HCT116 (cell line): ENCODE measurements at regions not wholly inside any gene's neighbourhood (a gene's known extent, or its start where the extent isn't known, plus 50 kb on each side); places are given as distances from the start of the nearest gene placed in this dataset.
"Not testable (repeated sequence)": the region's sequence is repeated elsewhere in the genome, so short reads cannot be mapped to it uniquely, and the experiment has no call there.

Experiments used
- ATAC-seq: fragments of 200-7000 bp; cut with Tn5 transposase; 2 replicates; pipeline ENCODE4 v1.9.1; 2020; ENCODE audit warnings: mild to moderate bottlenecking, moderate library complexity
- BruUV-seq: library from RNA; stranded (reverse); fragments of 400-500 nt; replicated peaks from 2 replicates; lab custom pipeline; 2021; lab: Mats Ljungman, UMichigan
- CTCF ChIA-PET: fragments of 300-600 bp; sonication (Branson Sonifier 250); formaldehyde crosslinking; loops from one replicate; lab custom pipeline; 2021; ENCODE audit warnings: antibody characterized with exemption; lab: Charles Lee
- POLR2A ChIA-PET: fragments of 300-600, 350-600 bp; sonication (Branson Sonifier 250); formaldehyde crosslinking; loops from one replicate; lab custom pipeline; 2021; ENCODE audit warnings: antibody characterized with exemption; lab: Charles Lee
- RAD21 ChIA-PET, 2 experiments: fragments of 300-600 bp; sonication (Branson Sonifier 250); formaldehyde crosslinking; loops; one replicate each; lab custom pipeline; 2023; ENCODE audit warnings: low total read pairs in 2 of 2; ENCODE audit not compliant: uncharacterized antibody in 2 of 2, unreplicated experiment in 2 of 2, low non-redundant PET in 1 of 2; lab: Charles Lee
- DNase-seq: peaks from one replicate; pipeline ENCODE4 v3.0.0-alpha.2; 2010; ENCODE audit warnings: low read depth, low spot score
- H2AFZ ChIP-seq: fragments of 200-600 bp; shearing (Covaris generic), sonication (generic); 2 replicates; pipeline ENCODE4 v1.6.1; 2017; ENCODE audit warnings: low read depth, mixed run types, mixed read lengths, antibody characterized with exemption, low read length; ENCODE audit not compliant: poor library complexity, severe bottlenecking
- H3K27ac ChIP-seq: 2 replicates; pipeline ENCODE4 v1.5.1; 2012; ENCODE audit warnings: low read depth, low read length
- H3K27me3 ChIP-seq: fragments of 200-600 bp; sonication (generic); 2 replicates; pipeline ENCODE4 v1.6.1; 2016; ENCODE audit warnings: mixed run types, low read length, mixed read lengths; ENCODE audit not compliant: insufficient read depth
- H3K36me3 ChIP-seq, 2 experiments: fragments of 200-500 bp in 1 of 2; fragments of 200-600 bp in 1 of 2; sonication (Bioruptor generic) in 1 of 2; sonication (generic) in 1 of 2; 2 replicates each; pipeline versions ENCODE4 v1.5.1 to v1.6.1; 2014 to 2016; ENCODE audit warnings: low read length in 2 of 2, inconsistent platforms in 1 of 2, mixed read lengths in 1 of 2, mixed run types in 1 of 2; ENCODE audit not compliant: insufficient read depth in 2 of 2, control insufficient read depth in 1 of 2
- H3K4me1 ChIP-seq, 2 experiments: fragments of 200-600 bp in 1 of 2; sonication (generic) in 1 of 2; 2 replicates each; pipeline versions ENCODE4 v1.5.1 to v1.6.1; 2012 to 2017; ENCODE audit warnings: low read length in 2 of 2, inconsistent platforms in 1 of 2, mild to moderate bottlenecking in 1 of 2, mixed read lengths in 1 of 2, mixed run types in 1 of 2, moderate library complexity in 1 of 2; ENCODE audit not compliant: insufficient read depth in 2 of 2, control insufficient read depth in 1 of 2
- H3K4me2 ChIP-seq: fragments of 200-600 bp; sonication (generic); 2 replicates; pipeline ENCODE4 v1.6.1; 2017; ENCODE audit warnings: mixed run types, low read length, mixed read lengths
- H3K4me3 ChIP-seq, 2 experiments: fragments of 200-600 bp in 1 of 2; sonication (generic) in 1 of 2; replicated peaks in 1 of 2; 2 replicates each; pipeline ENCODE4 v1.5.1; 2011 to 2016; ENCODE audit warnings: low read length in 2 of 2, control low read depth in 1 of 2, low read depth in 1 of 2, mild to moderate bottlenecking in 1 of 2, mixed read lengths in 1 of 2, mixed run types in 1 of 2
- H3K79me2 ChIP-seq: fragments of 200-600 bp; sonication (generic); 2 replicates; pipeline ENCODE4 v1.6.1; 2017; ENCODE audit warnings: mild to moderate bottlenecking, mixed run types, low read length, moderate library complexity, mixed read lengths; ENCODE audit not compliant: insufficient read depth
- H3K9ac ChIP-seq: fragments of 200-600 bp; sonication (generic); 2 replicates; pipeline ENCODE4 v1.6.1; 2016; ENCODE audit warnings: low read length, mixed read lengths
- H3K9me2 ChIP-seq: fragments of 200-600 bp; sonication (generic), shearing (Covaris generic); 2 replicates; pipeline ENCODE4 v1.6.1; 2017; ENCODE audit warnings: mixed run types, mild to moderate bottlenecking, moderate library complexity; ENCODE audit not compliant: insufficient read depth
- H3K9me3 ChIP-seq, 2 experiments: fragments of 200-500 bp in 1 of 2; fragments of 200-600 bp in 1 of 2; sonication (Bioruptor generic) in 1 of 2; sonication (generic) in 1 of 2; 2 replicates each; pipeline ENCODE4 v1.6.1; 2014 to 2017; ENCODE audit warnings: low read length in 2 of 2, mixed read lengths in 2 of 2, inconsistent platforms in 1 of 2, low read depth in 1 of 2, mild to moderate bottlenecking in 1 of 2, mixed run types in 1 of 2, moderate library complexity in 1 of 2; ENCODE audit not compliant: control insufficient read depth in 1 of 2, insufficient read depth in 1 of 2
- H4K20me1 ChIP-seq: fragments of 200-600 bp; sonication (generic), shearing (Covaris generic); 2 replicates; pipeline ENCODE4 v1.6.1; 2017; ENCODE audit warnings: mixed run types, mild to moderate bottlenecking, moderate library complexity; ENCODE audit not compliant: insufficient read depth
- CEBPB ChIP-seq: IDR thresholded peaks from 2 replicates; pipeline ENCODE4 v1.6.1; 2012; ENCODE audit warnings: low read depth
- RAD21 ChIP-seq: IDR thresholded peaks from 2 replicates; pipeline ENCODE4 v1.6.1; 2012; ENCODE audit warnings: low read depth, mild to moderate bottlenecking
- SIN3A ChIP-seq: IDR thresholded peaks from 2 replicates; pipeline ENCODE4 v1.6.1; 2012; ENCODE audit warnings: low read depth
- SRF ChIP-seq: IDR thresholded peaks from 2 replicates; pipeline ENCODE4 v1.6.1; 2012; ENCODE audit warnings: low read depth
- intact Hi-C: fragments of 100-400 bp; cut with micrococcal nuclease; formaldehyde crosslinking; loops from 2 replicates; pipeline ENCODE4 v1.10.0; 2022
- TF ChIP-seq, protein P1 (sequence below): IDR thresholded peaks from 2 replicates; pipeline ENCODE4 v1.6.1; 2011; ENCODE audit warnings: mild to moderate bottlenecking, low read length, moderate library complexity; ENCODE audit not compliant: insufficient replicate concordance; ENCODE audit errors: extremely low read depth

DNA sequence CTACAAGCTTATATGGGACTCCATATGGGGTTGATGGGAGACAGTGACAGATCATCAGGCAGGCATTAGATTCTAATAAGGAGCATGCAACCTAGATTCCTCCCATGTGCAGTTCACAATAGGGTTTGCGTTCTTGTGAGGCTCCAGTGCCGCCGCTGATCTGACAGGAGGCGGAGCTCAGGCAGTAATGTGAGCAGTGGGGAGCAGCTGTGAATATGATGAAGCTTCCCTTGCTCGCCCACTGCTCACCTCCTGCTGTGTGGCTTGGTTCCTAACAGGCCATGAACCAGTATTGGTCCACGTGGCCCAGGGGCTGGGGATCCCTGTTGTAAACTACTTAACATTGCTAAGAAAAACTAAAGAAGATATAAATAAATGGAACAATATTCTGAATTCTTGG, 378.4 kb downstream of the KCNRG start:
- no peak overlapping the region for H3K9ac ChIP-seq
- H4K20me1 ChIP-seq: no peaks in the 10 kb centered on the region
- H2AFZ ChIP-seq: no peak overlapping the region
- ChIA-PET POLR2A (no interaction called here), RAD21 (no interaction called here), CTCF (no interaction called here)
- no peaks in the 10 kb centered on the region for H3K27me3 ChIP-seq
- no peaks in the 10 kb centered on the region for H3K79me2 ChIP-seq
- no peaks in the 10 kb centered on the region for H3K36me3 ChIP-seq
- no peak overlapping the region for H3K27ac ChIP-seq
- BruUV-seq: no TSS peak
- no peaks in the 10 kb centered on the region for H3K9me3 ChIP-seq
- no peak for ATAC-seq
- TF ChIP-seq CEBPB (no peak), RAD21 (no peak), SRF (no peak)
- TF ChIP-seq, protein P1, sequence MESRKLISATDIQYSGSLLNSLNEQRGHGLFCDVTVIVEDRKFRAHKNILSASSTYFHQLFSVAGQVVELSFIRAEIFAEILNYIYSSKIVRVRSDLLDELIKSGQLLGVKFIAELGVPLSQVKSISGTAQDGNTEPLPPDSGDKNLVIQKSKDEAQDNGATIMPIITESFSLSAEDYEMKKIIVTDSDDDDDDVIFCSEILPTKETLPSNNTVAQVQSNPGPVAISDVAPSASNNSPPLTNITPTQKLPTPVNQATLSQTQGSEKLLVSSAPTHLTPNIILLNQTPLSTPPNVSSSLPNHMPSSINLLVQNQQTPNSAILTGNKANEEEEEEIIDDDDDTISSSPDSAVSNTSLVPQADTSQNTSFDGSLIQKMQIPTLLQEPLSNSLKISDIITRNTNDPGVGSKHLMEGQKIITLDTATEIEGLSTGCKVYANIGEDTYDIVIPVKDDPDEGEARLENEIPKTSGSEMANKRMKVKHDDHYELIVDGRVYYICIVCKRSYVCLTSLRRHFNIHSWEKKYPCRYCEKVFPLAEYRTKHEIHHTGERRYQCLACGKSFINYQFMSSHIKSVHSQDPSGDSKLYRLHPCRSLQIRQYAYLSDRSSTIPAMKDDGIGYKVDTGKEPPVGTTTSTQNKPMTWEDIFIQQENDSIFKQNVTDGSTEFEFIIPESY: no peak
- no peak overlapping the region for H3K4me3 ChIP-seq
- DNase-seq: no peak
- no peak overlapping the region for H3K4me2 ChIP-seq
- no peaks in the 10 kb centered on the region for H3K4me1 ChIP-seq
- H3K9me2 ChIP-seq: no peaks in the 10 kb centered on the region
- intact Hi-C loops: no loop called here

DNA sequence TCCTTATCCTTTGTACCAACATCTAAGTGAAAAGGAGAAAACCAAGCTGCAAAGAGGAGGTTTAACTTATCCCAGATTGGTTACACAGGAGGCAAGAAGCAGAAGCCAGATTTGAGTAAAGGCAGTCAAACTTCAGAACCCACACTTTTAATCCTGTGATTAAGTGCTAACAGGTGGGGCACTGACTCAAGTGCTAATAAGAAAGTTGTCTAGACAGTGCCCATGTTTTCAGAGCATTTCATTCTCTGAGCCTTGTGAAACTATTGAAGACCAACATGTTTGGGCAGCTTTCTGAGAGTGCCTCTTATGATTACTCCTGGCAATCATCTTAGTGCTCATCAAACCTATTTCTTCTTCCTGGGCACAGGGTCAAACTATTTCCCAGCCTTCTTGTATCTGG, 380.8 kb downstream of the KCNRG start:
- no peak overlapping the region for H3K4me2 ChIP-seq
- no peak overlapping the region for H2AFZ ChIP-seq
- H4K20me1 ChIP-seq: no peaks in the 10 kb centered on the region
- BruUV-seq: no TSS peak
- ChIA-PET CTCF (no interaction called here), POLR2A (no interaction called here), RAD21 (no interaction called here)
- no peaks in the 10 kb centered on the region for H3K9me2 ChIP-seq
- no peaks in the 10 kb centered on the region for H3K36me3 ChIP-seq
- H3K9me3 ChIP-seq: no peaks in the 10 kb centered on the region
- no peak overlapping the region for H3K27ac ChIP-seq
- no peak for TF ChIP-seq SIN3A
- no peak overlapping the region for H3K9ac ChIP-seq
- no peaks in the 10 kb centered on the region for H3K4me1 ChIP-seq
- no peaks in the 10 kb centered on the region for H3K79me2 ChIP-seq
- DNase-seq (no peak), ATAC-seq (no peak)
- no peak overlapping the region for H3K4me3 ChIP-seq
- H3K27me3 ChIP-seq: no peaks in the 10 kb centered on the region
- intact Hi-C loops: no loop called here

DNA sequence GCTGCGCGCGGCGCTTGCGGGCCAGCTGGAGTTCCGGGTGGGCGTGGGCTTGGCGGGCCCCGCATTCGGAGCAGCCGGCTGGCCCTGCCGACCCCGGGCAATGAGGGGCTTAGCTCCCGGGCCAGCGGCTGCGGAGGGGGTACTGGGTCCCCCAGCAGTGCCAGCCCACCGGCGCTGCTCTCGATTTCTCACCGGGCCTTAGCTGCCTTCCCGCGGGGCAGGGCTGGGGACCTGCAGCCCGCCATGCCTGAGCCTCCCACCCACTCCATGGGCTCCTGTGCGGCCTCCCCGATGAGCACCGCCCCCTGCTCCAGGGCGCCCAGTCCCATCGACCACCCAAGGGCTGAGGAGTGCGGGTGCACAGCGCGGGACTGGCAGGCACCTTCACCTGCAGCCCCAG, 381.4 kb downstream of the KCNRG start:
- intact Hi-C loops, RAD21 ChIA-PET, H4K20me1 ChIP-seq, DNase-seq, BruUV-seq, POLR2A ChIA-PET, ATAC-seq, H3K4me3 ChIP-seq, H3K36me3 ChIP-seq, H3K27ac ChIP-seq, H3K79me2 ChIP-seq, CTCF ChIA-PET, H3K27me3 ChIP-seq, H3K9me3 ChIP-seq, H2AFZ ChIP-seq, H3K9ac ChIP-seq, H3K4me1 ChIP-seq, H3K9me2 ChIP-seq, H3K4me2 ChIP-seq: not testable (repeated sequence)
